ENCODE measurements at regions not wholly inside any gene's neighbourhood (a gene's known extent, or its start where the extent isn't known, plus 50 kb on each side); places are given as distances from the start of the nearest gene placed in this dataset.

DNA sequence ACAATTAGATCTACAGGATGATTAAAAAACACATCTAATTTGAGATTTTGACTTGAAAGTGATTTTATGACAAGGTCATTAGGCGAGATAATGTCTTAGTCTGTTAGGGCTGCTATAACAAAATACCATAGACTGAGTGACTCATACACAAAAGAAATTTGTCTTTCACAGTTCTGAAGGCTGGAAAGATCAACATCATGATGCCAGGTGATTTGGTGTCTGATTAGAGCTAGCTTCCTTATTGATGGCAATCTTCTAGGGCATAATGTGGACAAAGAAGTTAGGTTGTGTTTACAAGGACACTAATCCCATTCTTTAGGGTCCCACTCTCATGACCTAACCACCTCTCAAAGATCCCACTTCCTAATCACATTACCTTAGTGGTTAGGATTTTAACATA, 256.7 kb downstream of the TUSC1 start:
- no peak for ATAC-seq
- Mint-ChIP-seq H3K4me1 (ENCODE audit: low read depth) (no peaks in the 10 kb centered on the region), H3K4me3 (no peak overlapping the region), H3K27me3 (ENCODE audit: low read depth) (no peaks in the 10 kb centered on the region), H3K9me3 (peaks cover 26% of the 10 kb centered on the region), H3K36me3 (ENCODE audit: insufficient read depth) (no peaks in the 10 kb centered on the region)
- DNase-seq = no peak

DNA sequence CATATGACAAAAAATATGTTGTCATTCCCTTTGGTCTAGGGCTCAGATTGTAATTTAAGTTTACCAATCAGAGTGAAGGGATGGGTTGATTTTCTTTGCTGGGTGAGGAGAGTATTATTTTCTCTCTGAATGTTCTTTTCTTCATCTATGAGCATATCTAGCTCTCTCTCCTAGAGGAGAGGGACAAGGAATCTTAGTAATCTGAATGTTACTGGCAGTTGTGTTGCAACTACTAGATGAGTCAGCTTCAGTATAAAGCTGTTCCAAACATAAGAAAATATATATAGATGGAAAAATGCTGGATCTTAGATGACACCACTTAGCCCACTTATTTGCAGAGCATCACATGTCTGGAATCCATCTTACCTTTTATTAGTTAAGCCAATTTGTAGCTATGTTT, 259.3 kb downstream of the TUSC1 start:
- ATAC-seq = no peak
- Mint-ChIP-seq H3K27me3 (ENCODE audit: low read depth) (no peaks in the 10 kb centered on the region), H3K36me3 (ENCODE audit: insufficient read depth) (no peaks in the 10 kb centered on the region), H3K4me1 (ENCODE audit: low read depth) (no peaks in the 10 kb centered on the region), H3K4me3 (no peak overlapping the region), H3K9me3 (peaks cover 25% of the 10 kb centered on the region)
- no peak for DNase-seq

- Mint-ChIP-seq H3K36me3 (ENCODE audit: insufficient read depth) (no peaks in the 10 kb centered on the region), H3K4me3 (no peak overlapping the region), H3K4me1 (ENCODE audit: low read depth) (no peaks in the 10 kb centered on the region), H3K9me3 (peaks cover 26% of the 10 kb centered on the region), H3K27me3 (ENCODE audit: low read depth) (no peaks in the 10 kb centered on the region)
- DNase-seq (no peak), ATAC-seq (no peak)
Observed at GRCh38 chr9:25415718-25416117, 262.5 kb downstream of the TUSC1 start.

DNA sequence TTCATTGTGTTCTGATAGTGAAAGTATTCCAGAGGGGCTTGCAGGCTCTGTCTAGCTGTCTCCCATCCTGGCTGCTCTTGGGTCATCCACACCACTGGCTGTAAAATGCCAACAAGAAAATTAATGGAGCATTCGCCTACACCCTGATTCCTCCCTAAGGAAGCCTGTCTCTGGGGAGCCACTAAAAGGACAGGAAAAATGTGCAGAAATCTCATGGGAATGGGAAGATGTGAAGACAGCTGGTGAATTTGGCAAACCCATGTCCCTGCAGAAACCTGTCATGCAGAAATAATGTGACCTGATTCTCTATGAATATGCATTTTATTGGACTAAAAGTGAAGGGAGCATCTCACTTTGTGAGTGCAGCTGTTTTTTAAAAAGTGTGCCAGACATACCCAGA, 265.6 kb downstream of the TUSC1 start:
- ATAC-seq = no peak
- no peaks in the 10 kb centered on the region for H3K36me3 Mint-ChIP-seq (ENCODE audit: insufficient read depth)

GRCh38 chr9:25397746-25398145, 280.5 kb downstream of the TUSC1 start:
- Mint-ChIP-seq H3K36me3 (ENCODE audit: insufficient read depth) (no peaks in the 10 kb centered on the region), H3K4me3 (no peak overlapping the region), H3K4me1 (ENCODE audit: low read depth) (no peaks in the 10 kb centered on the region), H3K27me3 (ENCODE audit: low read depth) (no peaks in the 10 kb centered on the region), H3K9me3 (peaks cover 24% of the 10 kb centered on the region)
- no peak for ATAC-seq
- no peak for DNase-seq

More for the DNA sequence above, 265.6 kb downstream of the TUSC1 start:
- DNase-seq = no peak
- H3K27me3 Mint-ChIP-seq (ENCODE audit: low read depth) = no peaks in the 10 kb centered on the region
- H3K4me1 Mint-ChIP-seq (ENCODE audit: low read depth) = no peaks in the 10 kb centered on the region
- peaks cover 22% of the 10 kb centered on the region for H3K9me3 Mint-ChIP-seq
- no peak overlapping the region for H3K4me3 Mint-ChIP-seq

- no peak for ATAC-seq
- Mint-ChIP-seq H3K4me1 (ENCODE audit: low read depth) (no peaks in the 10 kb centered on the region), H3K9me3 (peaks cover 21% of the 10 kb centered on the region), H3K36me3 (ENCODE audit: insufficient read depth) (no peaks in the 10 kb centered on the region), H3K4me3 (no peak overlapping the region), H3K27me3 (ENCODE audit: low read depth) (no peaks in the 10 kb centered on the region)
- no peak for DNase-seq
Observed at GRCh38 chr9:25396828-25397227, 281.4 kb downstream of the TUSC1 start.

DNA sequence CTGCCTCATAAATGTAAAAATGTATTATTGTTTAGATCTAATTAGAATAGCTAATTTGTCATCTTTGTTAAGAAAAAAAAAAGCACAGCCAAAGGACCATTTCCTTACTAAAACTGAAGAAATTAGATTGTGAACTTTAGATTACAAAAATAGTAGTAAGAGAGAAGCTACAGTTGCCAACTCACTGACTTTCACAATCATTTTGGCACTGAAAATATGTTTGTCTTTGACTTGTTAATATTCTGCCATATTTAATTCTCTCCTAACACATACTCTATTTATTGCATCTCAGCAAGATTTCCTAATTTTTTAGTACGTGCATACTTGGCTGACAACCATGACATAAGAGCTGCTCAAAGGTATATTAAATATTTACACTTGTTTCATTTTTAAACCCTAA, 297.1 kb downstream of the TUSC1 start:
- Mint-ChIP-seq H3K9me3 (peaks cover 18% of the 10 kb centered on the region), H3K4me1 (ENCODE audit: low read depth) (no peaks in the 10 kb centered on the region), H3K36me3 (ENCODE audit: insufficient read depth) (no peaks in the 10 kb centered on the region), H3K4me3 (no peak overlapping the region), H3K27me3 (ENCODE audit: low read depth) (no peaks in the 10 kb centered on the region)
- no peak for DNase-seq
- no peak for ATAC-seq

DNA sequence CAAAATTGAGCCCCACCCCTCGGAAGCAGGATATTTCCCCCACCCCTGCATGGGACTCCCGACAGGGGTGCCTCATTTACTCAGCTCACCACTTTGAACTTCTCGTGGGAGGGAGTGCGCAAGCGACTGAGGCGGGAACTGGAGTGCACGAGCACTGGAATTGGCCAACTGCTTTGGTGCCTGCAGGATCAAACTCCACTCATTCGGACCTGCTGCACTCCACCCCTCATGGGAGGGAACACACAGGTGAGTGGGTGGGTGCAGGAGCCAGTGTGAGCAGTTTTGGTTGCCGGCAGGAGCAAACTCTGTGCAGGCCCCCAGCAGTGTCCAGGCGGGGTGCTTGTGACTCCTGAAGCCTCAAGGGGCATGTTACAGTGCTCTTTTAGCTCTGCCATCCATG, 301.2 kb downstream of the TUSC1 start:
- Mint-ChIP-seq H3K27me3 (ENCODE audit: low read depth) (no peaks in the 10 kb centered on the region), H3K4me3 (no peak overlapping the region), H3K9me3 (peaks cover 20% of the 10 kb centered on the region), H3K4me1 (ENCODE audit: low read depth) (no peaks in the 10 kb centered on the region), H3K36me3 (ENCODE audit: insufficient read depth) (no peaks in the 10 kb centered on the region)
- ATAC-seq (no peak), DNase-seq (no peak)

DNA sequence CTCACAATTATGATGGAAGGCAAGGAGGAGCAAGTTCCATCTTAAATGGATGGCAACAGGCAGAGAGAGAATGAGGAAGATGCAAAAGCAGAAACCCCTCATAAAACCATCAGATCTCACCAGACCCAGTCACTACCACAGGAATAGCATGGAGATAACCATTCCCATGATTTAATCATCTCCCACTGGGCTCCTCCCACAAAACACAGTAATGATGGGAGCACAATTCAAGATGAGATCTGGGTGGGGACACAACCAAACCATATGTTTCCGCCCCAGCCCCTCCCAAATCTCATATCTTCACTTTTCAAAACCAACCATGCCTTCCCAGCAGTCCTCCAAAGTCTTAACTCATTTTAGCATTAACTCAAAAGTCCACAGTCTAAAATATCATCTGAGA, 304.0 kb downstream of the TUSC1 start:
- H3K36me3 Mint-ChIP-seq (ENCODE audit: insufficient read depth) = no peaks in the 10 kb centered on the region
- no peaks in the 10 kb centered on the region for H3K4me1 Mint-ChIP-seq (ENCODE audit: low read depth)
- ATAC-seq (no peak), DNase-seq (no peak)
- H3K4me3 Mint-ChIP-seq = no peak overlapping the region
- no peaks in the 10 kb centered on the region for H3K27me3 Mint-ChIP-seq (ENCODE audit: low read depth)
- peaks cover 15% of the 10 kb centered on the region for H3K9me3 Mint-ChIP-seq

DNA sequence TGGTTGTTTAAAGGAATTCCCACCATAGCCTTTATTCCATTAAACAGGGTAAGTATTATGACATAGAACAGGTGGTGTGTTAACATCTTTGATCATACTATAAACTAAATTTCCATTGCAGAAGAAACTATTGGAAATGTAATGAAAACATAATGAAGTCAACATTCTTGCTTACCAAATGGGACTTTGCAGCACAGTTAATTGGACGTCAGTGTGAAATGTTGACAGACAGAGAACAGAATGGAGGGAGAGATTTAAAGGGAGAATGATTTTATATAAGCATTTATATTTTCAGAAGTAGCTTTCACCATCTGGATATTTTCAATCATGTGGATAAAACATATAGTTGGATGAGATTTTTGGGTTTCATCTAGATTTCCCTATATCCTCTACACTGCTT, 311.3 kb downstream of the TUSC1 start:
- ATAC-seq = no peak
- no peaks in the 10 kb centered on the region for H3K27me3 Mint-ChIP-seq (ENCODE audit: low read depth)
- H3K4me1 Mint-ChIP-seq (ENCODE audit: low read depth) = no peaks in the 10 kb centered on the region
- peaks cover 18% of the 10 kb centered on the region for H3K9me3 Mint-ChIP-seq
- no peak for DNase-seq
- no peak overlapping the region for H3K4me3 Mint-ChIP-seq
- H3K36me3 Mint-ChIP-seq (ENCODE audit: insufficient read depth) = no peaks in the 10 kb centered on the region

GRCh38 chr9:25353783-25354182, 324.5 kb downstream of the TUSC1 start:
- no peak for DNase-seq
- H3K4me1 Mint-ChIP-seq (ENCODE audit: low read depth) = no peaks in the 10 kb centered on the region

DNA sequence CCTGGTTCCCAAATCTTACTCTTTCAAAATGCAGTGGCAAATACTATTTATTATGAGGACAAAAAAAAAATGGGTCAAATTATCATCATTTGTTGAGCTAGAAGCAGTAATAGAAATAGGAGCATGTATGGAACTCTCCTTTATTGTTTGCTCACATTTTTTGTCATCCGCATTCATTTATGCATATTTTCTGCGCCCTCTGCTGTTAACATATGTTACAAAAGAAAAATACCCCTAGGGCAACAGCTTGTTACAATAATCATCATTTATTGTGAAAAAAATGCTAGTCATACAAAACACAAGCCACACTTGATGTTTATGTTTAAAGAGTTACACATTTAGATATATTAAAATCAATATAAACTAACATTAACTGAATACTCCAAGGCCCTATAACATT, 328.2 kb downstream of the TUSC1 start:
- Mint-ChIP-seq H3K27me3 (ENCODE audit: low read depth) (no peaks in the 10 kb centered on the region), H3K4me3 (no peak overlapping the region), H3K36me3 (ENCODE audit: insufficient read depth) (no peaks in the 10 kb centered on the region), H3K9me3 (peaks cover 3% of the 10 kb centered on the region), H3K4me1 (ENCODE audit: low read depth) (no peaks in the 10 kb centered on the region)
- no peak for ATAC-seq
- no peak for DNase-seq

More at GRCh38 chr9:25353783-25354182, 324.5 kb downstream of the TUSC1 start:
- Mint-ChIP-seq H3K36me3 (ENCODE audit: insufficient read depth) (no peaks in the 10 kb centered on the region), H3K27me3 (ENCODE audit: low read depth) (no peaks in the 10 kb centered on the region), H3K9me3 (peaks cover 14% of the 10 kb centered on the region), H3K4me3 (no peak overlapping the region)
- no peak for ATAC-seq

- Mint-ChIP-seq H3K4me3 (no peak overlapping the region), H3K9me3 (peaks cover 25% of the 10 kb centered on the region), H3K27me3 (ENCODE audit: low read depth) (no peaks in the 10 kb centered on the region), H3K4me1 (ENCODE audit: low read depth) (no peaks in the 10 kb centered on the region), H3K36me3 (ENCODE audit: insufficient read depth) (no peaks in the 10 kb centered on the region)
- no peak for ATAC-seq
- DNase-seq = no peak
Observed at GRCh38 chr9:25322142-25322541, 356.1 kb downstream of the TUSC1 start.

DNA sequence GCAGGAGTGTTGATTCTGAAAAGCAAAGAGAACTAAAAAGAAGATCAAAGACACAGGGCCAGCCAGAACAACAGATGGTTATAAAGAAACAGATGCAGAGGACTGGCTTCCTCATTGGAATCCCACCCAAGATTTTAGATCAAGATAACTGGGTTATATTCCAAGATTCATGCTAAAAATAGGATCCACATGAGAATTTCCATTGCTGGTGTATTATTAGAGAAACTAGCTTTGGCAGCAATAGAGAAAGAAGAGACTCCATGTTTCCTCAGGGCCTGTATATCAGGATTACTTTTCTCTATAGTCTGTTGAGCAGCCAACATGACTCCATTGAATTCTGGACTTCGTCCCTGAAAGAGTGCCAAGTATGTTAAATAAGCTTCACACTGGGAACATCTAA, 367.3 kb downstream of the TUSC1 start:
- Mint-ChIP-seq H3K36me3 (ENCODE audit: insufficient read depth) (no peaks in the 10 kb centered on the region), H3K9me3 (peaks cover 22% of the 10 kb centered on the region), H3K4me3 (no peak overlapping the region), H3K4me1 (ENCODE audit: low read depth) (no peaks in the 10 kb centered on the region), H3K27me3 (ENCODE audit: low read depth) (no peaks in the 10 kb centered on the region)
- DNase-seq = no peak
- no peak for ATAC-seq

DNA sequence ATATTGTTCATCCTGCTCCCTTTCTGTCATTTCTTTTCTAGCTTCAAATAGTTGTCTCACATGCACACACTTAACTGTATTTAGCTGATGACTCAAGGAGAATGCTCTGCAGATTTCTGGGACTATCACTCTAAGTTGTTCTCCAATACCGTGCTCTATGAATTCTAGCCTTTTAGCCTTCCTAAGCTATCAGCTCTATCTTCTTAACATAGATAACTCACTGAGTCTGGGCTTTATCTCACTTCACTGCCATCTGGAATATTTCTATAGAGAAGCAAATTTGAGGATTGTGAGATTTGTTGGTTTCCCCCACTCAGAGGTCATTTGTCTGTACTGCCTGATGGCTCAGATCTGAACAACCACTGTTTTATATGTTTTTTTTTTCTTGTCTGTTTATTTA, 369.7 kb downstream of the TUSC1 start:
- Mint-ChIP-seq H3K4me3 (no peak overlapping the region), H3K27me3 (ENCODE audit: low read depth) (no peaks in the 10 kb centered on the region), H3K4me1 (ENCODE audit: low read depth) (no peaks in the 10 kb centered on the region), H3K9me3 (peaks cover 25% of the 10 kb centered on the region), H3K36me3 (ENCODE audit: insufficient read depth) (no peaks in the 10 kb centered on the region)
- ATAC-seq (no peak), DNase-seq (no peak)

DNA sequence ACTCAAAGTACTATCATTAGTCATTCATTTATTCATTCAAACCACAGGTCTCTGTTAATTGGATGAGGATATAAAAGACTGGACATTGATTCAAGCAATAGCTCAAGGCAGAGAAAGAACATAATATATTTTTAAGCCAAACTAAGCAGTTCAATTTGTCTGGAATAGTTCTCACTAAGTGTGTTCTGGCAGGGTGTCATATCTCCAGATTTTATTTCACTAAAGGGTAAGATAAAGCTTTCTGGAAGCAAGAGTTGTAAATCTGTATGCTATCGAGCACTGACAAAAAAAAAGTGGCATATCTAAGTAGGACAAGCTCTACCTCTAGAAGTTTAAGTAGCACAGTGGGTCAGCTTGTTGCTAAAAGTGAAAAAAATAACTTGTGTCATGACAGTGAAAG, 375.6 kb downstream of the TUSC1 start:
- H3K9me3 Mint-ChIP-seq = peaks cover 33% of the 10 kb centered on the region

More for the DNA sequence above, 375.6 kb downstream of the TUSC1 start:
- no peaks in the 10 kb centered on the region for H3K27me3 Mint-ChIP-seq (ENCODE audit: low read depth)
- no peak for DNase-seq
- H3K4me3 Mint-ChIP-seq = no peak overlapping the region
- ATAC-seq = no peak
- H3K4me1 Mint-ChIP-seq (ENCODE audit: low read depth) = no peaks in the 10 kb centered on the region
- H3K36me3 Mint-ChIP-seq (ENCODE audit: insufficient read depth) = no peaks in the 10 kb centered on the region

Measured in activated T-cell treated with anti-CD3 and anti-CD28 coated beads, Interleukin-2, amount 50 U/mL, for 4 hours (primary cell).